ENCODE measurements at regions not wholly inside any gene's neighbourhood (a gene's known extent, or its start where the extent isn't known, plus 50 kb on each side); places are given as distances from the start of the nearest gene placed in this dataset.
"Not testable (repeated sequence)": the region's sequence is repeated elsewhere in the genome, so short reads cannot be mapped to it uniquely, and the experiment has no call there.

GRCh38 chr2:221726894-221727513 lies 154.9 kb upstream of the EPHA4 start:
- H3K4me3 Mint-ChIP-seq, result no peak overlapping the region
- no peak for TF ChIP-seq CTCF (conservative IDR thresholded peaks at IDR 0.05)
- H3K27me3 Mint-ChIP-seq (ENCODE audit: low read depth), result peaks cover 3% of the 10 kb centered on the region
- DNase-seq (ENCODE audit: low read depth, low spot score), result no peak
- peaks cover 7% of the 10 kb centered on the region for H3K36me3 Mint-ChIP-seq (ENCODE audit: low read depth)
- H3K27ac Mint-ChIP-seq (ENCODE audit: unreplicated experiment), result no peak overlapping the region
- no peaks in the 10 kb centered on the region for H3K4me1 Mint-ChIP-seq
- H3K9me3 Mint-ChIP-seq, result peaks cover 20% of the 10 kb centered on the region

- peaks cover 21% of the 10 kb centered on the region for H3K9me3 Mint-ChIP-seq
- DNase-seq (ENCODE audit: low read depth, low spot score), result no peak
- no peak for TF ChIP-seq CTCF (conservative IDR thresholded peaks at IDR 0.05)
These were observed 152.6 kb upstream of the EPHA4 start for GRCh38 chr2:221724631-221725203.

DNA sequence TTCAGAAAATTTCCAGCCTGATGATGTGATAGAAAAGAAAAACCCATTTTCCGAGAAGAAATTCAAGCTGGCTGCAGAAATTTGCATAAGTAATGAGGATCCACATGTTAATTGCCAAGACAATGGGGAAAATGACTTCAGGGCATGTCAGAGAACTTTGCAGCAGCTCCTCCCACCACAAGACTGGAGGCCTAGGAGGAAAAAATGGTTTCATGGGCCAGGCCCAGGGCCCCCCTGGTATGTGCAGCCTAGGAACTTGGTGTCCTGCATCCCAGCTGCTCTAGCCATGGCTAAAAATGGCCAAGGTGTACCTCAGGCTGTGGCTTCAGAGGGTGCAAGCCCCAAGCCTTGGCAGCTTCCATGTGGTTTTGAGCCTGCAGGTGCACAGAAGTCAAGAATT lies 152.0 kb upstream of the EPHA4 start:
- H3K36me3 Mint-ChIP-seq (ENCODE audit: low read depth); H3K4me3 Mint-ChIP-seq; H3K4me1 Mint-ChIP-seq; H3K27ac Mint-ChIP-seq (ENCODE audit: unreplicated experiment); DNase-seq (ENCODE audit: low read depth, low spot score); H3K27me3 Mint-ChIP-seq (ENCODE audit: low read depth): not testable (repeated sequence)
- H3K9me3 Mint-ChIP-seq, result peaks cover 24% of the 10 kb centered on the region

More at GRCh38 chr2:221724631-221725203, 152.6 kb upstream of the EPHA4 start:
- H3K36me3 Mint-ChIP-seq (ENCODE audit: low read depth), result peaks cover 7% of the 10 kb centered on the region
- H3K27ac Mint-ChIP-seq (ENCODE audit: unreplicated experiment), result no peak overlapping the region
- no peaks in the 10 kb centered on the region for H3K4me1 Mint-ChIP-seq
- peak overlapping the region; percentile 3 for H3K4me3 Mint-ChIP-seq
- H3K27me3 Mint-ChIP-seq (ENCODE audit: low read depth), result peaks cover 3% of the 10 kb centered on the region

DNA sequence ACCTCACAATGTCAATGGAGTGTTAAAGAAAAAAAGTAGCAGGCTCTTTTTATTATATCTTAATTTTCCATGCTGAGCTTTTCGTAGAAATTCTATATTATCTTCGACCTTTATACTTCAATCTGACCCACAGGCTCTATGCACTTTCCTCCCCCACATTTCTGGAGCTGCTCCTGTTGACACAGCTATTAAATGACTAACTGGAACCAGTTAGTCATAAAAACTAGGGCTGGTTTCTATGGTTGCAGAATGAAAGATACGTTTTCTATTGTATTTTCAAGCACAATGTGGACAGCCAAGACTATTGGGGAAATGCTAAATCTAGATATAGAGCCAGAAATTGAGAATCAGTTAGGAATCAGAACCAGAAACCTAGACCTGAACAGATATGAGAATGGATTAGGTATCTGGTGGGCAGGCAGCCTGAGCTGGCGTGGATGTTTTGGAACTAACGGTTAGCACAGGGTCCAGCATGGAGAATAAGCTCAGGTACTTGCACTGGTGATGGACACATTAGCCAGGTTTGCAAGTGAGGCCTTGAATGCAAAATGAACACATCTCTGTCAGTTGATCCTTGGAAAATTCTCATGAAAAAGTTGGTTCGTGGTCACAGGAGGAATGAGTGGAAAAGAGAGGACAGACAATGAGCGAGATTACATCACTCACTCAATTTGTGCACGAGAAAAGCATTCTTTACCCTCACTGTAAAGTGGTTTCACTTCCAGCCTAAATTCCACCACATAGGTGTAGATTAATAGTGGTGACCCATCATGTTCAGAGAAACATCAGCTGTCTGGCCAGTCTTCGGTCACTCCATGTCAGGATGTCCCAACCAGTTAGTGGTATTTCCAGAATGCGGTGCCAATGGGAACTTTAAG lies 144.6 kb upstream of the EPHA4 start:
- H3K36me3 Mint-ChIP-seq (ENCODE audit: low read depth), result peaks cover 4% of the 10 kb centered on the region
- no peak overlapping the region for H3K4me3 Mint-ChIP-seq
- peaks cover 3% of the 10 kb centered on the region for H3K9me3 Mint-ChIP-seq
- H3K4me1 Mint-ChIP-seq, result peaks cover 8% of the 10 kb centered on the region
- no peak for DNase-seq (ENCODE audit: low read depth, low spot score)
- H3K27ac Mint-ChIP-seq (ENCODE audit: unreplicated experiment), result no peak overlapping the region
- no peak for TF ChIP-seq CTCF (conservative IDR thresholded peaks at IDR 0.05)
- no peaks in the 10 kb centered on the region for H3K27me3 Mint-ChIP-seq (ENCODE audit: low read depth)

DNA sequence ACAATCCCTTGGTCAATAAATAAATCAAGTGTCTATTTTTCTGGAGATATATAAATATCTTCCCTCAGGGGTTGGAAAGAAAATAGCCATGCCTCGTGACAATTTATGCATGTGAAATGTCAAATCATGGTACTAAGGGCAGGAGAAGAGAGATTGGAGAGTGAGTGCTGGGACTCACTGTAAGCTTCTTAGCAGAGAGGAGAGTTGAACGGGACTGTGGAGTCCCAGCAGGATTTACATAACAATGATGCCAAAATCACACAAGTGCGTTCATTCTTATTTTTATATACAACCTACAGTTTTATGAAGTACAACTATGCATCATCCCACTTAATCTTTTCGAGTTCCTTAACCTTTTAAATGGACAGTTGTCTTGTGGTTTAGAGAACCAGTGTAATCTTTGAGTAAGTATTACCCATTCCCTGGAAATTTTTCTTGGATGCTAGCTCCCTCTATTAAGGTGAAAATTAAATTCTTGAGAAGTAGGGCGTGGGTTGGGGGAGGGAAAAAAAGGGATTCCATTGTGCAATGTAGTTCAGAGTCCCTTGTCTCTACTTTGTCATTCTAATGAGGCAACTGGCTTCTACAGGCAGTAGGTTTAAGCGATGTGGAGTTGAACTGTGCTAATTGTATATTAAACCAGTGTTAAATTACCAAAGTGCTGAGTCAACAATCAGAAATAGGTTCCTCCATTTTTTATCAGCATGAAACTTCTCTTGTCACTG lies 143.6 kb upstream of the EPHA4 start:
- Mint-ChIP-seq H3K4me3 (no peak overlapping the region), H3K27ac (ENCODE audit: unreplicated experiment) (no peak overlapping the region), H3K36me3 (ENCODE audit: low read depth) (peaks cover 4% of the 10 kb centered on the region), H3K9me3 (peaks cover 3% of the 10 kb centered on the region), H3K4me1 (peaks cover 8% of the 10 kb centered on the region), H3K27me3 (ENCODE audit: low read depth) (no peaks in the 10 kb centered on the region)
- no peak for DNase-seq (ENCODE audit: low read depth, low spot score)
- TF ChIP-seq CTCF (conservative IDR thresholded peaks at IDR 0.05), result no peak
